ENCODE measurements at regions not wholly inside any gene's neighbourhood (a gene's known extent, or its start where the extent isn't known, plus 50 kb on each side); places are given as distances from the start of the nearest gene placed in this dataset.

DNA sequence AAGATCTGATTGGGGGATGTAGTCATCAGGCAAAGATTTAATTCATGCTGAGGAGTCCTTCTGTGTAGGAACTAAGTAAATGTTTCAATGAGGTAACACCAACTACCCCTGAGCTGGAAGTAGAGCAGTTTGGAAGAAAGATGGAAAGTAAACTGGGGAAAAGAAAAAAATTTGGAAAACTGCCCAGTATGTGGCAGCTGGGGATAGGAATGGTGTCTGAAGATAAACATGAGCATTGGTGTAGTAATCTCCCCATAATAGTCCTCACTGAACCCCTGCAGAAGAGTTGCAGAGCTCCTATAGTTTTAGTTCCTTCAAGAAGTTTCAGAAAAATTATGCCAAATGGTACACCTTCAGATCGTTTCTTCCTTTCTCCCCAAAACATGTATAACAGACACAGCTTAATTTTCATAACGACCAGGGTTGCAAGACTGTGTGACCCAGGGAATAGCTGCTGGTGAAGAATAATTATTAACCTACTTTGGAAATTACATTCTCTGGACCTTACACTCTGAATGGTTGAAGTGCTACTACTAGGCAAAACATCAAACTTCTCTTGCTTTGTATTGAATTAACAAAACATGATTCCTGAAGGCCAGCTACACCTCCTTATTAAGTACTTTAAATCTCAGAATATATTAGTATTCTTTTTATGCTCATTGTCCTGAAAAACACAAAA, 446.4 kb upstream of the NRG3 start:
- H2AK5ac ChIP-seq (ENCODE audit: low read depth, low read length): no peak overlapping the region
- H3K18ac ChIP-seq (ENCODE audit: low read depth, low read length): no peak overlapping the region
- no peak overlapping the region for H3K27ac ChIP-seq (ENCODE audit: insufficient read depth, low read length)
- H3K36me3 ChIP-seq (ENCODE audit: control insufficient read depth, insufficient read depth, low read length): no peaks in the 10 kb centered on the region
- H3K9ac ChIP-seq (ENCODE audit: low read depth, low read length): no peak overlapping the region
- no peak overlapping the region for H2BK5ac ChIP-seq (ENCODE audit: low read depth, low read length, poor library complexity, severe bottlenecking)
- POLR2A ChIA-PET (ENCODE audit: unreplicated experiment): no interaction called here
- dilution Hi-C loops (cut with HindIII; ENCODE audit: low sequenced_read_pairs, unreplicated experiment): no loop called here
- no peak overlapping the region for H2AK9ac ChIP-seq (replicated peaks; ENCODE audit: low read depth, low read length, poor library complexity)
- no peaks in the 10 kb centered on the region for H3K79me1 ChIP-seq (ENCODE audit: low read depth in 1 of 2, low read length in 2 of 2)
- intact Hi-C loops (cut with micrococcal nuclease): no loop called here
- H3K4me3 ChIP-seq (ENCODE audit: insufficient read depth, low read depth, low read length): no peak overlapping the region
- H2BK15ac ChIP-seq (ENCODE audit: low read depth, low read length): no peak overlapping the region
- H4K8ac ChIP-seq (ENCODE audit: low read depth in 2 of 2, low read length in 2 of 2): no peak overlapping the region
- no peak overlapping the region for H3K4me2 ChIP-seq (ENCODE audit: low read depth, low read length)
- no peaks in the 10 kb centered on the region for H4K20me1 ChIP-seq (ENCODE audit: insufficient read depth, low read length)
- no peaks in the 10 kb centered on the region; the same call in 1 of the 2 replicates for H3K9me3 ChIP-seq (ENCODE audit: control insufficient read depth, insufficient read depth, low read length)
- no peak overlapping the region for H3K4ac ChIP-seq (ENCODE audit: low read depth, low read length)
- no peaks in the 10 kb centered on the region for H3K27me3 ChIP-seq (ENCODE audit: control insufficient read depth, insufficient read depth, low read length)
- TF ChIP-seq, protein P1, sequence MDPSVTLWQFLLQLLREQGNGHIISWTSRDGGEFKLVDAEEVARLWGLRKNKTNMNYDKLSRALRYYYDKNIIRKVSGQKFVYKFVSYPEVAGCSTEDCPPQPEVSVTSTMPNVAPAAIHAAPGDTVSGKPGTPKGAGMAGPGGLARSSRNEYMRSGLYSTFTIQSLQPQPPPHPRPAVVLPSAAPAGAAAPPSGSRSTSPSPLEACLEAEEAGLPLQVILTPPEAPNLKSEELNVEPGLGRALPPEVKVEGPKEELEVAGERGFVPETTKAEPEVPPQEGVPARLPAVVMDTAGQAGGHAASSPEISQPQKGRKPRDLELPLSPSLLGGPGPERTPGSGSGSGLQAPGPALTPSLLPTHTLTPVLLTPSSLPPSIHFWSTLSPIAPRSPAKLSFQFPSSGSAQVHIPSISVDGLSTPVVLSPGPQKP (IDR thresholded peaks at IDR 0.05; ENCODE audit: borderline replicate concordance, low read depth, low read length): no peak
- TF ChIP-seq POLR2A (IDR thresholded peaks at IDR 0.05; ENCODE audit: low read depth, low read length) (no peak), NFE2L2 (IDR thresholded peaks at IDR 0.05; ENCODE audit: low read depth, low read length) (no peak), MAZ (IDR thresholded peaks at IDR 0.05; ENCODE audit: borderline replicate concordance, low read depth, low read length) (no peak), RCOR1 (IDR thresholded peaks at IDR 0.05; ENCODE audit: insufficient replicate concordance, low read length) (no peak), BHLHE40 (IDR thresholded peaks at IDR 0.05; ENCODE audit: low read depth, low read length) (no peak), RAD21 (IDR thresholded peaks at IDR 0.05; ENCODE audit: low read length) (no peak), MAFK (IDR thresholded peaks at IDR 0.05; ENCODE audit: low read depth, low read length) (no peak), MXI1 (IDR thresholded peaks at IDR 0.05; ENCODE audit: borderline replicate concordance, low read depth, low read length) (no peak), CHD1 (IDR thresholded peaks at IDR 0.05; ENCODE audit: low read depth, low read length) (no peak)
- TF ChIP-seq, protein P2, sequence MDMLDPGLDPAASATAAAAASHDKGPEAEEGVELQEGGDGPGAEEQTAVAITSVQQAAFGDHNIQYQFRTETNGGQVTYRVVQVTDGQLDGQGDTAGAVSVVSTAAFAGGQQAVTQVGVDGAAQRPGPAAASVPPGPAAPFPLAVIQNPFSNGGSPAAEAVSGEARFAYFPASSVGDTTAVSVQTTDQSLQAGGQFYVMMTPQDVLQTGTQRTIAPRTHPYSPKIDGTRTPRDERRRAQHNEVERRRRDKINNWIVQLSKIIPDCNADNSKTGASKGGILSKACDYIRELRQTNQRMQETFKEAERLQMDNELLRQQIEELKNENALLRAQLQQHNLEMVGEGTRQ (IDR thresholded peaks at IDR 0.05; ENCODE audit: low read depth, low read length): no peak
- WGBS, 2 experiments (ENCODE audit: extremely low coverage in 2 of 2, insufficient read length in 1 of 2): no CpG with 5 or more reads among the region's 2 CpGs
- no peak overlapping the region for H3K23ac ChIP-seq (ENCODE audit: low read depth, low read length)
- BruUV-seq (replicated peaks): no TSS peak
- H3K9me1 ChIP-seq (ENCODE audit: insufficient read depth, low read length): no peaks in the 10 kb centered on the region
- no peak overlapping the region for H3K14ac ChIP-seq (replicated peaks; ENCODE audit: low read depth, low read length)
- no peak overlapping the region for H2BK20ac ChIP-seq (ENCODE audit: low read depth, low read length)
- no peaks in the 10 kb centered on the region for H3K4me1 ChIP-seq (ENCODE audit: control insufficient read depth, insufficient read depth, low read length)
- no peak overlapping the region for H2AFZ ChIP-seq (replicated peaks; ENCODE audit: low read length, poor library complexity)
- in situ Hi-C loops (cut with MboI; ENCODE audit: low sequenced_read_pairs): no loop called here
- H2BK120ac ChIP-seq (ENCODE audit: low read depth, low read length): no peak overlapping the region
- DNase-seq (no peak), ATAC-seq (ENCODE audit: low read depth) (no peak)
- CTCF ChIA-PET: interaction anchor here (0.6 kb wide), 1 partner anchor 1233 kb away, joined by 3 read pairs; no protein-coding TSS in a partner anchor
- H3K56ac ChIP-seq (ENCODE audit: extremely low read depth, insufficient read depth, low read length): no peak overlapping the region
- no peak overlapping the region for H4K5ac ChIP-seq (ENCODE audit: low read depth, low read length)
- no peak overlapping the region for H4K91ac ChIP-seq (ENCODE audit: insufficient read depth, low read depth, low read length)

Data from IMR-90 (cell line).